GM12878 (cell line): ENCODE measurements at regions not wholly inside any gene's neighbourhood (a gene's known extent, or its start where the extent isn't known, plus 50 kb on each side); places are given as distances from the start of the nearest gene placed in this dataset.

Experiments
- CBX3 ChIP-seq: fragments of 200-600 bp; sonication (generic); IDR thresholded peaks from 2 replicates; pipeline ENCODE4 v1.6.1; 2016; ENCODE audit warnings: low read depth, borderline replicate concordance
- CTCF ChIP-seq, 3 experiments: IDR thresholded peaks in 2 of 3; conservative IDR thresholded peaks in 1 of 3; 2 replicates each; pipeline ENCODE4 v1.5.1; 2011; ENCODE audit warnings: low read depth in 3 of 3, low read length in 3 of 3, mild to moderate bottlenecking in 3 of 3, control low read depth in 2 of 3, moderate library complexity in 2 of 3, inconsistent platforms in 1 of 3, mixed read lengths in 1 of 3; ENCODE audit not compliant: control insufficient read depth in 2 of 3, insufficient read depth in 1 of 3; ENCODE audit errors: extremely low read depth in 1 of 3
- DPF2 ChIP-seq: fragments of 450-650 bp; IDR thresholded peaks from 2 replicates; pipeline ENCODE4 v1.6.1; 2017; ENCODE audit warnings: mild to moderate bottlenecking
- ELK1 ChIP-seq: IDR thresholded peaks from 2 replicates; pipeline ENCODE4 v1.6.1; 2012; ENCODE audit warnings: low read depth, low read length, improper control_type of control experiment
- GABPA ChIP-seq: IDR thresholded peaks from 2 replicates; pipeline ENCODE4 v1.6.1; 2014; ENCODE audit warnings: antibody characterized with exemption, low read depth, mild to moderate bottlenecking, inconsistent platforms
- JUND ChIP-seq: IDR thresholded peaks from 2 replicates; pipeline ENCODE4 v1.6.1; 2012; ENCODE audit warnings: low read depth, mild to moderate bottlenecking, low read length, improper control_type of control experiment, moderate library complexity
- MAX ChIP-seq: IDR thresholded peaks from 2 replicates; pipeline ENCODE4 v1.6.1; 2012; ENCODE audit warnings: low read depth, low read length, improper control_type of control experiment
- MTA3 ChIP-seq: IDR thresholded peaks from 2 replicates; pipeline ENCODE4 v1.6.1; 2012; ENCODE audit warnings: low read length, inconsistent platforms, borderline replicate concordance
- PBX3 ChIP-seq: IDR thresholded peaks from 2 replicates; pipeline ENCODE4 v1.6.1; 2011; ENCODE audit warnings: mild to moderate bottlenecking, low read depth, low read length, moderate library complexity; ENCODE audit not compliant: insufficient replicate concordance
- SIX5 ChIP-seq: IDR thresholded peaks from 2 replicates; pipeline ENCODE4 v1.6.1; 2011; ENCODE audit warnings: mild to moderate bottlenecking, low read depth, low read length, moderate library complexity; ENCODE audit not compliant: severe bottlenecking
- SREBF2 ChIP-seq: IDR thresholded peaks from 2 replicates; pipeline ENCODE4 v1.6.1; 2012; ENCODE audit warnings: mild to moderate bottlenecking, low read length
- ZBED1 ChIP-seq: IDR thresholded peaks from 2 replicates; pipeline ENCODE4 v1.6.1; 2016; ENCODE audit warnings: borderline replicate concordance
- ZNF24 ChIP-seq: fragments of 450-650 bp; IDR thresholded peaks from 2 replicates; pipeline ENCODE4 v1.6.1; 2017; ENCODE audit warnings: antibody characterized with exemption, mild to moderate bottlenecking

- TF ChIP-seq SREBF2, result no peak
- TF ChIP-seq ZBED1, result no peak
- TF ChIP-seq CTCF (IDR thresholded peaks at IDR 0.05 in 2 of 3, conservative IDR thresholded peaks at IDR 0.05 in 1 of 3; ENCODE audit: control insufficient read depth in 2 of 3, extremely low read depth in 1 of 3, insufficient read depth in 1 of 3, low read depth in 3 of 3, low read length in 3 of 3), result no peak
- no peak for TF ChIP-seq ELK1
- no peak for TF ChIP-seq MTA3
- TF ChIP-seq SIX5, result no peak
- TF ChIP-seq JUND, result no peak
- no peak for TF ChIP-seq GABPA
- TF ChIP-seq ZNF24, result no peak
- no peak for TF ChIP-seq PBX3
- no peak for TF ChIP-seq MAX
- TF ChIP-seq CBX3, result no peak
- TF ChIP-seq DPF2, result no peak
Observed at GRCh38 chr5:122697191-122697590, 77.7 kb upstream of the SNX2 start.
